K562 (cell line): ENCODE measurements at regions not wholly inside any gene's neighbourhood (a gene's known extent, or its start where the extent isn't known, plus 50 kb on each side); places are given as distances from the start of the nearest gene placed in this dataset.

Source experiments
- ATAC-seq: fragments of 200-7000 bp; cut with Tn5 transposase; 3 replicates; pipeline ENCODE4 v1.9.1; 2020; ENCODE audit warnings: moderate library complexity
- BruUV-seq: library from RNA; stranded (reverse); fragments of 400-500 nt; replicated peaks from 2 replicates; lab custom pipeline; 2021; lab: Mats Ljungman, UMichigan
- CTCF ChIA-PET: fragments of 300-600 bp; formaldehyde crosslinking; extraction: SDS; loops from one replicate; lab custom pipeline; 2021; ENCODE audit warnings: low intra/inter-chr PET ratio; lab: Yijun Ruan, JAX
- POLR2A ChIA-PET: fragments of 300-600, 350-650 bp; sonication (Branson Sonifier 250); formaldehyde crosslinking; extraction: SDS; loops from one replicate; lab custom pipeline; 2021; ENCODE audit warnings: antibody characterized with exemption, inconsistent platforms; lab: Yijun Ruan, JAX
- DNase-seq, 4 experiments: peaks; one replicate each; pipeline versions ENCODE4 v3.0.0 to v3.0.0-alpha.2; 2011 to 2018; ENCODE audit warnings: low spot score in 3 of 4, mixed read lengths in 3 of 4; ENCODE audit errors: extremely low read depth in 1 of 4
- FAIRE-seq: peaks from 2 replicates; lab custom pipeline; 2011; peaks lifted over from hg19 to GRCh38; lab: Jason Lieb, UNC
- H2AFZ ChIP-seq: 2 replicates; pipeline ENCODE4 v1.6.0; 2011; ENCODE audit warnings: low read depth, low read length, control low read depth, inconsistent platforms
- H3K27ac ChIP-seq: fragments of 200-600 bp; 3 replicates; pipeline ENCODE4 v1.8.0; 2011; ENCODE audit warnings: low read depth, mild to moderate bottlenecking, control low read depth, inconsistent platforms, low read length, moderate library complexity, mixed read lengths; ENCODE audit errors: extremely low read depth
- H3K27me3 ChIP-seq, 2 experiments: fragments of 300-600 bp in 1 of 2; 2 replicates in 1 of 2; 3 replicates in 1 of 2; pipeline versions ENCODE4 v1.6.0 to v1.8.0; 2011; ENCODE audit warnings: inconsistent platforms in 2 of 2, low read length in 2 of 2, mild to moderate bottlenecking in 1 of 2, mixed read lengths in 1 of 2, moderate library complexity in 1 of 2; ENCODE audit not compliant: control insufficient read depth in 2 of 2, insufficient read depth in 2 of 2
- H3K36me3 ChIP-seq: fragments of 300-600 bp; 3 replicates; pipeline ENCODE4 v1.8.0; 2011; ENCODE audit warnings: mild to moderate bottlenecking, low read length, inconsistent platforms; ENCODE audit not compliant: control insufficient read depth, insufficient read depth
- H3K4me1 ChIP-seq, 2 experiments: fragments of 200-600 bp in 1 of 2; replicated peaks in 1 of 2; 2 replicates in 1 of 2; 3 replicates in 1 of 2; pipeline versions ENCODE4 v1.5.1 to v1.8.0; 2011; ENCODE audit warnings: inconsistent platforms in 2 of 2, low read length in 2 of 2, mild to moderate bottlenecking in 1 of 2, mixed read lengths in 1 of 2, moderate library complexity in 1 of 2; ENCODE audit not compliant: control insufficient read depth in 2 of 2, insufficient read depth in 2 of 2
- H3K4me2 ChIP-seq: 2 replicates; pipeline ENCODE4 v1.6.1; 2011; ENCODE audit warnings: low read length, control low read depth, inconsistent platforms, mixed read lengths; ENCODE audit not compliant: insufficient read depth
- H3K4me3 ChIP-seq: fragments of 200-600 bp; sonication (generic), shearing (Covaris generic); 2 replicates; pipeline ENCODE4 v1.5.1; 2016; ENCODE audit warnings: control low read depth, inconsistent platforms
- H3K79me2 ChIP-seq: fragments of 200-600 bp; 3 replicates; pipeline ENCODE4 v1.8.0; 2011; ENCODE audit warnings: low read length, inconsistent platforms; ENCODE audit not compliant: control insufficient read depth, insufficient read depth
- H3K9ac ChIP-seq, 2 experiments: 2 replicates each; pipeline versions ENCODE4 v1.6.0 to v1.6.1; 2011; ENCODE audit warnings: low read depth in 2 of 2, low read length in 2 of 2, control low read depth in 1 of 2, inconsistent platforms in 1 of 2, mild to moderate bottlenecking in 1 of 2, mixed read lengths in 1 of 2; ENCODE audit not compliant: insufficient read depth in 1 of 2
- H3K9me1 ChIP-seq: one replicate; pipeline ENCODE4 v1.6.0; 2011; ENCODE audit warnings: inconsistent platforms, mild to moderate bottlenecking, low read length, moderate library complexity; ENCODE audit not compliant: control insufficient read depth, insufficient read depth
- H3K9me3 ChIP-seq: replicated peaks from 2 replicates; pipeline ENCODE4 v1.5.1; 2011; ENCODE audit warnings: low read depth, low read length, inconsistent platforms; ENCODE audit not compliant: control insufficient read depth, insufficient read depth
- H4K20me1 ChIP-seq: replicated peaks from 2 replicates; pipeline ENCODE4 v1.6.1; 2011; ENCODE audit warnings: low read length, inconsistent platforms, mixed read lengths; ENCODE audit not compliant: control insufficient read depth, insufficient read depth
- CBFA2T2 ChIP-seq: fragments of 450-650 bp; conservative IDR thresholded peaks from 2 replicates; pipeline ENCODE4 v1.6.1; 2017; ENCODE audit warnings: mild to moderate bottlenecking
- CEBPG ChIP-seq, 3 experiments: fragments of 200-800 bp in 1 of 3; sonication (Bioruptor generic) in 1 of 3; sonication (generic) in 1 of 3; formaldehyde crosslinking in 1 of 3; IDR thresholded peaks in 2 of 3; conservative IDR thresholded peaks in 1 of 3; 2 replicates each; pipeline versions ENCODE4 v1.6.1 to v1.8.0; 2016 to 2022; ENCODE audit warnings: missing compliant biosample characterization in 2 of 3, missing genetic modification characterization in 2 of 3, mild to moderate bottlenecking in 1 of 3, missing genetic modification reagents in 1 of 3
- CTBP1 ChIP-seq: fragments of 450-650 bp; IDR thresholded peaks from 2 replicates; pipeline ENCODE4 v1.6.1; 2016; ENCODE audit warnings: borderline replicate concordance
- EP300 ChIP-seq: IDR thresholded peaks from 2 replicates; pipeline ENCODE4 v1.6.1; 2012; ENCODE audit warnings: low read length, improper control_type of control experiment
- ETS2 ChIP-seq: IDR thresholded peaks from 2 replicates; pipeline ENCODE4 v1.6.1; 2016; ENCODE audit warnings: borderline replicate concordance, missing genetic modification characterization, mild to moderate bottlenecking, moderate library complexity, missing compliant biosample characterization; ENCODE audit not compliant: poor library complexity, severe bottlenecking
- ETV5 ChIP-seq: sonication (generic); formaldehyde crosslinking; IDR thresholded peaks from 2 replicates; pipeline ENCODE4 v1.4.0; 2020; ENCODE audit warnings: low read depth, mild to moderate bottlenecking, missing genetic modification reagents
- FOXO4 ChIP-seq: fragments of 450-650 bp; formaldehyde crosslinking; IDR thresholded peaks from 2 replicates; pipeline ENCODE4 v1.4.0; 2020; ENCODE audit warnings: mild to moderate bottlenecking, moderate library complexity
- HIVEP1 ChIP-seq: fragments of 250-450 bp; sonication (Bioruptor Pico); IDR thresholded peaks from 2 replicates; pipeline ENCODE4 v1.4.0; 2020; ENCODE audit warnings: mild to moderate bottlenecking
- NCOA6 ChIP-seq: fragments of 450-650 bp; IDR thresholded peaks from 2 replicates; pipeline ENCODE4 v1.6.1; 2017; ENCODE audit warnings: mild to moderate bottlenecking
- POLR2AphosphoS2 ChIP-seq: IDR thresholded peaks from 2 replicates; pipeline ENCODE4 v1.6.1; 2012; ENCODE audit warnings: low read length, improper control_type of control experiment
- RBM14 ChIP-seq: fragments of 200-400 bp; formaldehyde crosslinking; IDR thresholded peaks from 2 replicates; pipeline ENCODE4 v1.6.1; 2018; ENCODE audit warnings: low read depth, mild to moderate bottlenecking, low read length, moderate library complexity, borderline replicate concordance; ENCODE audit not compliant: insufficient read depth
- RNF2 ChIP-seq: sonication (generic); IDR thresholded peaks from 2 replicates; pipeline ENCODE4 v1.6.1; 2016
- SAFB2 ChIP-seq: fragments of 200-400 bp; formaldehyde crosslinking; IDR thresholded peaks from 2 replicates; pipeline ENCODE4 v1.6.1; 2018; ENCODE audit warnings: borderline replicate concordance, low read length, low read depth, moderate library complexity; ENCODE audit not compliant: severe bottlenecking
- SAP30 ChIP-seq: fragments of 200-600 bp; sonication (generic); IDR thresholded peaks from 2 replicates; pipeline ENCODE4 v1.6.1; 2012; ENCODE audit warnings: borderline replicate concordance, low read depth, mild to moderate bottlenecking, moderate library complexity, low read length, control low read depth, inconsistent platforms; ENCODE audit not compliant: insufficient read depth, poor library complexity, severe bottlenecking
- SNAPC5 ChIP-seq: fragments of 250-450 bp; sonication (Bioruptor Pico); IDR thresholded peaks from 2 replicates; pipeline ENCODE4 v1.8.0; 2021; ENCODE audit warnings: moderate library complexity, mild to moderate bottlenecking, inconsistent platforms
- SREBF1 ChIP-seq: fragments of 150-350 bp; IDR thresholded peaks from 2 replicates; pipeline ENCODE4 v1.6.1; 2014; ENCODE audit warnings: antibody characterized with exemption, low read depth, low read length, borderline replicate concordance
- ZNF175 ChIP-seq: fragments of 200-800 bp; sonication (Bioruptor generic); IDR thresholded peaks from 2 replicates; pipeline ENCODE4 v1.6.1; 2016; ENCODE audit warnings: low read depth, mild to moderate bottlenecking, missing genetic modification characterization, missing compliant biosample characterization
- WGBS: fragments of 100-300 bp; shearing (Covaris generic); methylation state at CpG from one replicate; pipeline ENCODE4 v1.1.6; 2016; ENCODE audit warnings: low coverage, mixed read lengths; ENCODE audit not compliant: insufficient coverage; ENCODE audit errors: missing lambda C conversion rate; 5-methylcytosine and 5-hydroxymethylcytosine counted together
- in situ Hi-C: fragments of 300-500 bp; cut with MboI; formaldehyde crosslinking; loops from 4 replicates; pipeline ENCODE4 v1.15.0; 2018; ENCODE audit warnings: inconsistent platforms, mixed read lengths
- intact Hi-C: fragments of 100-400 bp; cut with micrococcal nuclease; formaldehyde crosslinking; loops from 2 replicates; pipeline ENCODE4 v1.14.2; 2022
- TF ChIP-seq, protein P1 (sequence below), 2 experiments: fragments of 450-650 bp; conservative IDR thresholded peaks; 2 replicates each; pipeline ENCODE4 v1.6.1; 2017; ENCODE audit warnings: mild to moderate bottlenecking in 2 of 2, moderate library complexity in 2 of 2

DNA sequence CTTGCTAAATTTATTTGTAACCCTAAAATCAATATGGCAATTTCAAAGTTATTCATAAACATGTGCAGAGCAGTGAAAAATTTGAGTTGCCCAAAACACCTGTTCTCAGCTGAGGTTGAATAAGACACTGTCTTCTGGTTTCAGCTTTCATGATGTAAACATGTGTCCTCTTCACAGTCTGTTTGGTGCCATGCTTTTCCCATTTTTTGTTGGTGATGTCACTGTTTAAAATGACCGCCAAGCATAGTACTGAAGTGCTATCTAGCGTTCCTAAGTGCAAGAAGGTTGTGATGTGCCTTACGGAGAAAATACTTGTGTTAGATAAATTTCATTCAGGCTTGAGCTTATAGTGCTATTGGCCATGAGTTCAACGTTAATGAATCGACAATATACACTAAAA lies 580.8 kb downstream of the ACTL7B start (continued):
- TF ChIP-seq SAP30 = no peak
- TF ChIP-seq, protein P1, sequence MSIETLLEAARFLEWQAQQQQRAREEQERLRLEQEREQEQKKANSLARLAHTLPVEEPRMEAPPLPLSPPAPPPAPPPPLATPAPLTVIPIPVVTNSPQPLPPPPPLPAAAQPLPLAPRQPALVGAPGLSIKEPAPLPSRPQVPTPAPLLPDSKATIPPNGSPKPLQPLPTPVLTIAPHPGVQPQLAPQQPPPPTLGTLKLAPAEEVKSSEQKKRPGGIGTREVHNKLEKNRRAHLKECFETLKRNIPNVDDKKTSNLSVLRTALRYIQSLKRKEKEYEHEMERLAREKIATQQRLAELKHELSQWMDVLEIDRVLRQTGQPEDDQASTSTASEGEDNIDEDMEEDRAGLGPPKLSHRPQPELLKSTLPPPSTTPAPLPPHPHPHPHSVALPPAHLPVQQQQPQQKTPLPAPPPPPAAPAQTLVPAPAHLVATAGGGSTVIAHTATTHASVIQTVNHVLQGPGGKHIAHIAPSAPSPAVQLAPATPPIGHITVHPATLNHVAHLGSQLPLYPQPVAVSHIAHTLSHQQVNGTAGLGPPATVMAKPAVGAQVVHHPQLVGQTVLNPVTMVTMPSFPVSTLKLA (conservative IDR thresholded peaks at IDR 0.05) = no peak
- TF ChIP-seq RBM14 = no peak
- no peak for TF ChIP-seq ETS2 (tag)
- TF ChIP-seq SAFB2 = no peak
- TF ChIP-seq RNF2 = no peak
- TF ChIP-seq POLR2AphosphoS2 = no peak

GRCh38 chr9:108273988-108274387 lies 581.8 kb downstream of the ACTL7B start:
- Histone ChIP-seq H3K27me3 (no peaks in the 10 kb centered on the region), H2AFZ (no peak overlapping the region), H3K9me3 (no peaks in the 10 kb centered on the region), H3K9me1 (no peaks in the 10 kb centered on the region), H3K4me2 (no peak overlapping the region), H3K27ac (no peak overlapping the region), H4K20me1 (no peaks in the 10 kb centered on the region), H3K36me3 (no peaks in the 10 kb centered on the region), H3K9ac (no peak overlapping the region), H3K4me1 (no peaks in the 10 kb centered on the region), H3K79me2 (no peaks in the 10 kb centered on the region), H3K4me3 (no peak overlapping the region)
- peak; percentile 77 for ATAC-seq
- no TSS peak for BruUV-seq
- ChIA-PET CTCF (no interaction called here), POLR2A (interaction anchor here (1.8 kb wide), 1 partner anchor 9 kb away, joined by 5 read pairs; no protein-coding TSS in a partner anchor)
- DNase-seq = no peak
- intact Hi-C loops (loop anchor here (2.0 to 10.0 kb wide), 4 partner anchors 147 to 851 kb away; no protein-coding TSS in a partner anchor), in situ Hi-C loops (loop anchor here (5.0 kb wide), 1 partner anchor 797 kb away; no protein-coding TSS in a partner anchor)
- 0% methylated on average over 2 of the region's 2 CpGs for WGBS
- no peak for FAIRE-seq
- TF ChIP-seq EP300 = peak; percentile 49; the same call in 1 of the 2 replicates
- no peak for TF ChIP-seq CEBPG (CRISPR knock-in tag; IDR thresholded peaks at IDR 0.05)
- TF ChIP-seq CEBPG (tag; conservative IDR thresholded peaks at IDR 0.05 in 1 of 2, IDR thresholded peaks at IDR 0.05 in 1 of 2) = peak; percentile 92 to 93
- TF ChIP-seq CTBP1 = peak; percentile 63; the same call in 1 of the 2 replicates
- TF ChIP-seq NCOA6 = no peak
- no peak for TF ChIP-seq SREBF1
- TF ChIP-seq FOXO4 (CRISPR knock-in tag) = no peak
- no peak for TF ChIP-seq HIVEP1
- TF ChIP-seq ZNF175 (CRISPR knock-in tag) = no peak
- no peak for TF ChIP-seq CBFA2T2
- TF ChIP-seq ETV5 (CRISPR knock-in tag) = no peak
- no peak for TF ChIP-seq SNAPC5 (CRISPR knock-in tag)
